ENCODE measurements at regions not wholly inside any gene's neighbourhood (a gene's known extent, or its start where the extent isn't known, plus 50 kb on each side); places are given as distances from the start of the nearest gene placed in this dataset.

DNA sequence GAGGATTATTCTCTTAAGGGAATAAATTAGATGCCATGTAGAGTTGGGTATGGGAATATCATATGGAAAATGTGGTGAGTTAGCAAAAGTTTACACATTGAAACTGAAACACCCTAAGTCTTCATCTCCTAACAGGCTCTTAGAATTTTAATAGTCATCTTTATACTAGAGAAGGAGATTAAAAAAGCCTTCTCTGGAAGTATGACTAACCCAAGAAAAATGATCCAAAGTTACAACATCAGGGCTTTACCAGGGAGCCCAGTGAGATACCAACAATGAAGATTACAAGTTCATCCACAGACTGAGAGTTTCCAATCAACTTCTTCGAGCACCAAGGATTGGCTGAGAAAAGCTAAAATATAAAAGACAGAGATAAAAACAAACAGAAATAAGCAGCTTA, 70.0 kb upstream of the KIAA0040 start:
- no peak for TF ChIP-seq SUZ12 (IDR thresholded peaks at IDR 0.05; ENCODE audit: extremely low read depth, insufficient read depth, insufficient read length)
- no peak for TF ChIP-seq ZNF274 (IDR thresholded peaks at IDR 0.05; ENCODE audit: low read depth, low read length)
